ENCODE measurements at regions not wholly inside any gene's neighbourhood (a gene's known extent, or its start where the extent isn't known, plus 50 kb on each side); places are given as distances from the start of the nearest gene placed in this dataset.

DNA sequence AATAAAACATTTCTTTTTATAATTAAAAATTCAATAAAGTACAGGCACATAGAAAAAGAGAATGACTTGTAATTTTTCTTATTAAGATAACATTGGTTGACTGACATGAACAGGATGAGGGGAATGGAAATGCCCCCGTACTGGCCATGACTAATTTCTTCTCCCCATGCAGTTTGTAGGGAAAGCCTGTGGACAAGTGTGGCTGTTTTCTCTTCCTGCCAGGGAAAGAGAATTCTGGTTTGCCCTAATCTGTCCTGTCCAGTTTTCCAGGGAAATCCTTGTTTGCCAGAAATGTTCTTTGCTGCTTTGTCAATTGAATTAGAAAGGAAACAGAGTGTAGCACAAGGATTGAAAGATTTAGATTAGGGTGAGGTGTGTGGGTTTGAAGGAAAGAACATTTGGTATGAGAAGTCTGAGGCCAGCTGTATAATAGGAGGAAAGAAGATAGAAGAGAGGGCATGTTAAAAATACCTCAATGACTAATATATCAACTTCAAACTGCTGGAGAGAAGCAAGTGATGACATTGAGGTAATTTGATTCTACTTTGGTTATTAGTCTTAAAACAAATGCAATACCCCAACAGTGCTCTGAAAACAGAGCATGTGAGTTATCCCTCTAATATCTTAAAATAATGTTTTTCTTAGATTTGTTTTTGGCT lies 593.9 kb upstream of the ZNF804A start:
- Mint-ChIP-seq H3K9me3 (ENCODE audit: low read depth) (no peaks in the 10 kb centered on the region), H3K27ac (no peak overlapping the region), H3K4me1 (ENCODE audit: low read depth) (no peaks in the 10 kb centered on the region), H3K36me3 (ENCODE audit: insufficient read depth) (no peaks in the 10 kb centered on the region), H3K27me3 (no peaks in the 10 kb centered on the region), H3K4me3 (ENCODE audit: low read depth) (no peak overlapping the region)
- TF ChIP-seq CTCF (IDR thresholded peaks at IDR 0.05; ENCODE audit: unreplicated experiment), result no peak
- DNase-seq (ENCODE audit: low spot score, unreplicated experiment), result no peak

- Mint-ChIP-seq H3K4me3 (ENCODE audit: low read depth) (no peak overlapping the region), H3K27ac (no peak overlapping the region), H3K4me1 (ENCODE audit: low read depth) (no peaks in the 10 kb centered on the region), H3K36me3 (ENCODE audit: insufficient read depth) (no peaks in the 10 kb centered on the region), H3K27me3 (no peaks in the 10 kb centered on the region), H3K9me3 (ENCODE audit: low read depth) (no peaks in the 10 kb centered on the region)
- no peak for DNase-seq (ENCODE audit: low spot score, unreplicated experiment)
- TF ChIP-seq CTCF (IDR thresholded peaks at IDR 0.05; ENCODE audit: unreplicated experiment), result no peak
Measured at GRCh38 chr2:184004948-184005672, 593.2 kb upstream of the ZNF804A start.

DNA sequence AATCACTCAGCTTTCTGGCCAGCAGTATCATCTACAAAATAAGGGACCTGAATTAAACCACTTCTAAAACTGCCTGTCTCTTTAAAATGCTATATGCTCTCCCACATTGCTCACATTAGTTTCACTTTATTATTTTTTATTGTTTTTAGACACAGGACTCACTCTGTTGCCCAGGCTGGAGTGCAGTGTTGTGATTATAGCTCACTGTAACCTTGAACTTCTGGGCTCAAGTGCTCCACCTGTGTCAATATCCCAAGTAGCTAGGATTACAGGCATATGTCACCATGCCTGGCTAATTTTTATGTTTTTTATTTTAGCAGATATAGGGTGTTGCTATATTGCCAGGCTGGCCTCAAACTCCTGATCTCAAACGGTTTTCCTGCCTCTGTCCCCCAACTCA lies 591.3 kb upstream of the ZNF804A start:
- Mint-ChIP-seq H3K4me1 (ENCODE audit: low read depth) (no peaks in the 10 kb centered on the region), H3K27me3 (no peaks in the 10 kb centered on the region), H3K9me3 (ENCODE audit: low read depth) (no peaks in the 10 kb centered on the region), H3K4me3 (ENCODE audit: low read depth) (no peak overlapping the region), H3K36me3 (ENCODE audit: insufficient read depth) (no peaks in the 10 kb centered on the region), H3K27ac (no peak overlapping the region)
- DNase-seq (ENCODE audit: low spot score, unreplicated experiment), result no peak
- no peak for TF ChIP-seq CTCF (IDR thresholded peaks at IDR 0.05; ENCODE audit: unreplicated experiment)

- no peak overlapping the region for H3K27ac Mint-ChIP-seq
Measured at GRCh38 chr2:184026961-184027360, 571.4 kb upstream of the ZNF804A start.

DNA sequence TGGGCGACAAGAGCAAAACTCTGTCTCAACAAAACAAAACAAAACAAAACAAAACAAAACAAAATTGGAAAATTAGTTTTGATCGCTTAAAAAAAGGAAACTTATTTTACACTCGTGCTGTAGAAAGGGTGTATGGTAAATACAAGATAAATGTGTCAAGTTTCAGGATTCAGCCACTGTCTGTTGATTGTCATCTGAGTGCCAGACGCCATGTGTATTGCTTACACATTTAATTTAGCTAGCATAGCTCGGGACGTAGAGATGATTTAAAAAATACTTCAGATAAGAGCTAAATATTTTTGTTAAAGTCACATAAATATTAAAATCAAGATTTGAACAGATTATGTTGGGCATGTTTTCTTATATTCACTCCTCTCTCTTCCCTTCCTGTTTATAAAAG lies 568.1 kb upstream of the ZNF804A start:
- no peaks in the 10 kb centered on the region for H3K9me3 Mint-ChIP-seq (ENCODE audit: low read depth)
- peaks cover 7% of the 10 kb centered on the region for H3K4me1 Mint-ChIP-seq (ENCODE audit: low read depth)
- H3K4me3 Mint-ChIP-seq (ENCODE audit: low read depth), result no peak overlapping the region

More at GRCh38 chr2:184026961-184027360, 571.4 kb upstream of the ZNF804A start:
- no peak for TF ChIP-seq CTCF (IDR thresholded peaks at IDR 0.05; ENCODE audit: unreplicated experiment)
- Mint-ChIP-seq H3K27me3 (no peaks in the 10 kb centered on the region), H3K4me1 (ENCODE audit: low read depth) (peaks cover 7% of the 10 kb centered on the region), H3K36me3 (ENCODE audit: insufficient read depth) (no peaks in the 10 kb centered on the region), H3K4me3 (ENCODE audit: low read depth) (no peak overlapping the region), H3K9me3 (ENCODE audit: low read depth) (no peaks in the 10 kb centered on the region)
- no peak for DNase-seq (ENCODE audit: low spot score, unreplicated experiment)

More for the DNA sequence above, 568.1 kb upstream of the ZNF804A start:
- no peaks in the 10 kb centered on the region for H3K36me3 Mint-ChIP-seq (ENCODE audit: insufficient read depth)
- no peak for TF ChIP-seq CTCF (IDR thresholded peaks at IDR 0.05; ENCODE audit: unreplicated experiment)
- H3K27me3 Mint-ChIP-seq, result no peaks in the 10 kb centered on the region
- no peak overlapping the region for H3K27ac Mint-ChIP-seq
- DNase-seq (ENCODE audit: low spot score, unreplicated experiment), result no peak

All from progenitor cell of endocrine pancreas (in vitro differentiated cells).